ENCODE measurements at regions not wholly inside any gene's neighbourhood (a gene's known extent, or its start where the extent isn't known, plus 50 kb on each side); places are given as distances from the start of the nearest gene placed in this dataset.

DNA sequence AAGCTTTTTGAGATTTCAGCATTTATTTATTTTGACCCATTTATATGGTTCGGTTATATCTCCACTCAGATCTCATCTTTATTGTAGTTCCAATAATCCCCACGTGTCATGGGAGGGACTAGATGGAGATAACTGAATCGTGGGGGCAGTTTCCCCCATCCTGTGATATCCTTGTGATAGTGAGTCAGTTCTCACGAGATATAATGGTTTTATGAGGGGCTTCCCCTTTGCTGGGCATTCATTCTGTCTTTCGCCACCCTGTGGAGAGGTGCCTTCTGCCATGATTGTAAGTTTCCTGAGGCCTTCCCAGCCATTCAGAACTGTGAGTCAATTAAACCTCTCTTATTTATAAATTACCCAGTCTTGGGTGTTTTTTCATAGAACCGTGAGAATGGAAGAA, 96.5 kb upstream of the PCSK1 start (continued):
- TF ChIP-seq TRIM28 (IDR thresholded peaks at IDR 0.05; ENCODE audit: borderline replicate concordance, low read length) (no peak), YY2 (tag by site-specific recombination; IDR thresholded peaks at IDR 0.05) (no peak)

DNA sequence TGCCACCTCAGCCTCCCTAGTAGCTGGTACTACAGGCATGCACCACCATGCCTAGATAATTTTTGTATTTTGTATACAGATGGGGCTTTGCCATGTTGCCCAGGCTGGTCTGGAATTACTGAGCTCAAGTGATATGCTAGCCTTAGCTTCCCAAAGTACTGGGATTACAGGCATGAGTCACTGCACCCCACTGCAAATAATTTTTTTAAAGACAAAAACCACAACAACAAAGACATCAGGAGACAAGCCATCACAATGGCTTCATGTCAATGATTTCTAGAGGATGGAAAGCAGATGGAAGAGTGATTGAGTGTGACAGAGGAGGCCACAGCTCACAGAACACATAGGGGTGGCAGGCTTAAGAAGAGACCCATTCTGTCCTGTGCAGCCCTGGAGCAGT, 97.9 kb upstream of the PCSK1 start:
- Histone ChIP-seq H3K4me3 (ENCODE audit: low read depth, low read length) (no peak overlapping the region), H3K4me1 (ENCODE audit: control insufficient read depth, insufficient read depth, low read length) (peaks cover 8% of the 10 kb centered on the region; the same call in 1 of the 2 replicates), H3K9me3 (ENCODE audit: control insufficient read depth, insufficient read depth, low read depth, low read length) (no peaks in the 10 kb centered on the region), H3K27ac (ENCODE audit: extremely low read depth, low read depth, low read length) (no peak overlapping the region), H3K36me3 (ENCODE audit: control insufficient read depth in 2 of 2, insufficient read depth in 1 of 2, low read length in 2 of 2) (no peaks in the 10 kb centered on the region)
- TF ChIP-seq ZNF473 (tag by site-specific recombination; IDR thresholded peaks at IDR 0.05), result no peak
- TF ChIP-seq ZNF501 (tag by site-specific recombination; IDR thresholded peaks at IDR 0.05), result no peak
- TF ChIP-seq, protein P1, sequence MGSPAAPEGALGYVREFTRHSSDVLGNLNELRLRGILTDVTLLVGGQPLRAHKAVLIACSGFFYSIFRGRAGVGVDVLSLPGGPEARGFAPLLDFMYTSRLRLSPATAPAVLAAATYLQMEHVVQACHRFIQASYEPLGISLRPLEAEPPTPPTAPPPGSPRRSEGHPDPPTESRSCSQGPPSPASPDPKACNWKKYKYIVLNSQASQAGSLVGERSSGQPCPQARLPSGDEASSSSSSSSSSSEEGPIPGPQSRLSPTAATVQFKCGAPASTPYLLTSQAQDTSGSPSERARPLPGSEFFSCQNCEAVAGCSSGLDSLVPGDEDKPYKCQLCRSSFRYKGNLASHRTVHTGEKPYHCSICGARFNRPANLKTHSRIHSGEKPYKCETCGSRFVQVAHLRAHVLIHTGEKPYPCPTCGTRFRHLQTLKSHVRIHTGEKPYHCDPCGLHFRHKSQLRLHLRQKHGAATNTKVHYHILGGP (tag by site-specific recombination; IDR thresholded peaks at IDR 0.05), result no peak
- TF ChIP-seq, protein P2, sequence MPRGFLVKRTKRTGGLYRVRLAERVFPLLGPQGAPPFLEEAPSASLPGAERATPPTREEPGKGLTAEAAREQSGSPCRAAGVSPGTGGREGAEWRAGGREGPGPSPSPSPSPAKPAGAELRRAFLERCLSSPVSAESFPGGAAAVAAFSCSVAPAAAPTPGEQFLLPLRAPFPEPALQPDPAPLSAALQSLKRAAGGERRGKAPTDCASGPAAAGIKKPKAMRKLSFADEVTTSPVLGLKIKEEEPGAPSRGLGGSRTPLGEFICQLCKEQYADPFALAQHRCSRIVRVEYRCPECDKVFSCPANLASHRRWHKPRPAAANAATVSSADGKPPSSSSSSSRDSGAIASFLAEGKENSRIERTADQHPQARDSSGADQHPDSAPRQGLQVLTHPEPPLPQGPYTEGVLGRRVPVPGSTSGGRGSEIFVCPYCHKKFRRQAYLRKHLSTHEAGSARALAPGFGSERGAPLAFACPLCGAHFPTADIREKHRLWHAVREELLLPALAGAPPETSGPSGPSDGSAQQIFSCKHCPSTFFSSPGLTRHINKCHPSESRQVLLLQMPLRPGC (tag by site-specific recombination; IDR thresholded peaks at IDR 0.05), result no peak
- no peak for TF ChIP-seq ZBTB21 (tag by site-specific recombination; IDR thresholded peaks at IDR 0.05)
- TF ChIP-seq, protein P3, sequence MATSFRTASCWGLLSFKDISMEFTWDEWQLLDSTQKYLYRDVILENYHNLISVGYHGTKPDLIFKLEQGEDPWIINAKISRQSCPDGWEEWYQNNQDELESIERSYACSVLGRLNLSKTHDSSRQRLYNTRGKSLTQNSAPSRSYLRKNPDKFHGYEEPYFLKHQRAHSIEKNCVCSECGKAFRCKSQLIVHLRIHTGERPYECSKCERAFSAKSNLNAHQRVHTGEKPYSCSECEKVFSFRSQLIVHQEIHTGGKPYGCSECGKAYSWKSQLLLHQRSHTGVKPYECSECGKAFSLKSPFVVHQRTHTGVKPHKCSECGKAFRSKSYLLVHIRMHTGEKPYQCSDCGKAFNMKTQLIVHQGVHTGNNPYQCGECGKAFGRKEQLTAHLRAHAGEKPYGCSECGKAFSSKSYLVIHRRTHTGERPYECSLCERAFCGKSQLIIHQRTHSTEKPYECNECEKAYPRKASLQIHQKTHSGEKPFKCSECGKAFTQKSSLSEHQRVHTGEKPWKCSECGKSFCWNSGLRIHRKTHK (tag by site-specific recombination; IDR thresholded peaks at IDR 0.05), result no peak
- TF ChIP-seq, protein P4, sequence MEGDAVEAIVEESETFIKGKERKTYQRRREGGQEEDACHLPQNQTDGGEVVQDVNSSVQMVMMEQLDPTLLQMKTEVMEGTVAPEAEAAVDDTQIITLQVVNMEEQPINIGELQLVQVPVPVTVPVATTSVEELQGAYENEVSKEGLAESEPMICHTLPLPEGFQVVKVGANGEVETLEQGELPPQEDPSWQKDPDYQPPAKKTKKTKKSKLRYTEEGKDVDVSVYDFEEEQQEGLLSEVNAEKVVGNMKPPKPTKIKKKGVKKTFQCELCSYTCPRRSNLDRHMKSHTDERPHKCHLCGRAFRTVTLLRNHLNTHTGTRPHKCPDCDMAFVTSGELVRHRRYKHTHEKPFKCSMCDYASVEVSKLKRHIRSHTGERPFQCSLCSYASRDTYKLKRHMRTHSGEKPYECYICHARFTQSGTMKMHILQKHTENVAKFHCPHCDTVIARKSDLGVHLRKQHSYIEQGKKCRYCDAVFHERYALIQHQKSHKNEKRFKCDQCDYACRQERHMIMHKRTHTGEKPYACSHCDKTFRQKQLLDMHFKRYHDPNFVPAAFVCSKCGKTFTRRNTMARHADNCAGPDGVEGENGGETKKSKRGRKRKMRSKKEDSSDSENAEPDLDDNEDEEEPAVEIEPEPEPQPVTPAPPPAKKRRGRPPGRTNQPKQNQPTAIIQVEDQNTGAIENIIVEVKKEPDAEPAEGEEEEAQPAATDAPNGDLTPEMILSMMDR (tag by site-specific recombination; IDR thresholded peaks at IDR 0.05), result no peak
- no peak for TF ChIP-seq OVOL3 (tag by site-specific recombination; IDR thresholded peaks at IDR 0.05)
- TF ChIP-seq, protein P5, sequence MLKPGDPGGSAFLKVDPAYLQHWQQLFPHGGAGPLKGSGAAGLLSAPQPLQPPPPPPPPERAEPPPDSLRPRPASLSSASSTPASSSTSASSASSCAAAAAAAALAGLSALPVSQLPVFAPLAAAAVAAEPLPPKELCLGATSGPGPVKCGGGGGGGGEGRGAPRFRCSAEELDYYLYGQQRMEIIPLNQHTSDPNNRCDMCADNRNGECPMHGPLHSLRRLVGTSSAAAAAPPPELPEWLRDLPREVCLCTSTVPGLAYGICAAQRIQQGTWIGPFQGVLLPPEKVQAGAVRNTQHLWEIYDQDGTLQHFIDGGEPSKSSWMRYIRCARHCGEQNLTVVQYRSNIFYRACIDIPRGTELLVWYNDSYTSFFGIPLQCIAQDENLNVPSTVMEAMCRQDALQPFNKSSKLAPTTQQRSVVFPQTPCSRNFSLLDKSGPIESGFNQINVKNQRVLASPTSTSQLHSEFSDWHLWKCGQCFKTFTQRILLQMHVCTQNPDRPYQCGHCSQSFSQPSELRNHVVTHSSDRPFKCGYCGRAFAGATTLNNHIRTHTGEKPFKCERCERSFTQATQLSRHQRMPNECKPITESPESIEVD (tag by site-specific recombination; IDR thresholded peaks at IDR 0.05), result no peak
- POLR2A ChIA-PET, result no interaction called here
- CTCF ChIA-PET, result interaction anchor here (0.7 kb wide), 1 partner anchor 444 kb away, joined by 3 read pairs; no protein-coding TSS in a partner anchor

DNA sequence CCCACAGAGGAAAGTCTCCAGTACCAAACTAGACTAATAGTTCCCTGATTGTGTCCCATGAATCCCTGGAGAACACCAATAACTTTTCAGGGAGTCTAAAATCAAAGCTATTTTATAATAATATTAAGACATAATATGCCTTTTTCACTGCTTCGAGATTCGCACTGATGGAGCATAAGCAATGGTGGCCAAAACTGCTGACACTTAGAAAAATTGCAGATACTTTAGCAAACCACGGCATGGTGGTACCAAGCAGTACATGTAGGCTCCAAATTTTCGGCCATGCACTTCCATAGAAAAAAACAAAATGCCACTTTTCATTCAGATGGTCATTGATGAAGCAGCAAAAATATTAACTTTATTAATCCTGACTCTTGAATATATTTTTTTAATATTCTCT, 100.3 kb upstream of the PCSK1 start:
- TF ChIP-seq, protein P2 (tag by site-specific recombination; IDR thresholded peaks at IDR 0.05), result no peak
- TF ChIP-seq HOXD13 (CRISPR knock-in tag; IDR thresholded peaks at IDR 0.05; ENCODE audit: borderline replicate concordance) (no peak), SP3 (tag by site-specific recombination; IDR thresholded peaks at IDR 0.05) (no peak), ZNF274 (IDR thresholded peaks at IDR 0.05; ENCODE audit: low read length) (no peak), ZNF274 (tag by site-specific recombination; IDR thresholded peaks at IDR 0.05; ENCODE audit: borderline replicate concordance) (no peak), ZNF549 (tag by site-specific recombination; IDR thresholded peaks at IDR 0.05) (no peak), ZNF223 (tag by site-specific recombination; IDR thresholded peaks at IDR 0.05) (no peak), ZNF394 (tag by site-specific recombination; IDR thresholded peaks at IDR 0.05; ENCODE audit: borderline replicate concordance) (no peak)
- Histone ChIP-seq H3K36me3 (ENCODE audit: control insufficient read depth in 2 of 2, insufficient read depth in 1 of 2, low read length in 2 of 2) (no peaks in the 10 kb centered on the region), H3K4me3 (ENCODE audit: low read depth, low read length) (no peak overlapping the region), H3K4me1 (ENCODE audit: control insufficient read depth, insufficient read depth, low read length) (peaks cover 8% of the 10 kb centered on the region; the same call in 1 of the 2 replicates), H3K9me3 (ENCODE audit: control insufficient read depth, insufficient read depth, low read depth, low read length) (no peaks in the 10 kb centered on the region), H3K27ac (ENCODE audit: extremely low read depth, low read depth, low read length) (no peak overlapping the region)
- POLR2A ChIA-PET, result no interaction called here
- CTCF ChIA-PET, result no interaction called here
